VCaP (cell line): ENCODE measurements at regions not wholly inside any gene's neighbourhood (a gene's known extent, or its start where the extent isn't known, plus 50 kb on each side); places are given as distances from the start of the nearest gene placed in this dataset.

Experiments used
- H3K27ac ChIP-seq: fragments of 450-650 bp; 2 replicates; pipeline ENCODE4 v1.5.1; 2017
- CTCF ChIP-seq: fragments of 450-650 bp; conservative IDR thresholded peaks from 2 replicates; pipeline ENCODE4 v1.5.1; 2017; ENCODE audit warnings: mild to moderate bottlenecking, moderate library complexity

- TF ChIP-seq CTCF = no peak
- H3K27ac ChIP-seq = no peak overlapping the region
Observed at GRCh38 chr20:12640251-12640650, 368.5 kb upstream of the SPTLC3 start.

DNA sequence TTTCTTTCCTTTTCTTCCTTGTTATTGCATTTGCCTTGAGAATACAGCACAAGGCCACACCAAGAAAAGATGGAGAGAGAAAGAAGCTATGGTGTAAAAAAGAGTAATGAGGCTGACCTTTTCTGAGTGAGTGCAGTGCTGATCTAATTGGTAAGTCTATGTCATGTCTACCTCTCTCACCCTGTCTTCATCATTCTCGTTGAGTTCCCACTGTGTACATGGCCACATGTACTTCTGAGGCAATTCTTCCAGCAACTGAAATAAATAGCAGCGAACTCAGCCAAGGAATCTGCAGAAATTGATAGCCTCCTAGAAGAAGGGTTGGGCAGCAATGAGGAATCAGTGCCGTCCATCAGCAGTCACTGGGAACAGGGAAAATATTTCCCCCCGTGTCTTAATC is 367.2 kb upstream of the SPTLC3 start:
- TF ChIP-seq CTCF = no peak
- no peak overlapping the region for H3K27ac ChIP-seq

DNA sequence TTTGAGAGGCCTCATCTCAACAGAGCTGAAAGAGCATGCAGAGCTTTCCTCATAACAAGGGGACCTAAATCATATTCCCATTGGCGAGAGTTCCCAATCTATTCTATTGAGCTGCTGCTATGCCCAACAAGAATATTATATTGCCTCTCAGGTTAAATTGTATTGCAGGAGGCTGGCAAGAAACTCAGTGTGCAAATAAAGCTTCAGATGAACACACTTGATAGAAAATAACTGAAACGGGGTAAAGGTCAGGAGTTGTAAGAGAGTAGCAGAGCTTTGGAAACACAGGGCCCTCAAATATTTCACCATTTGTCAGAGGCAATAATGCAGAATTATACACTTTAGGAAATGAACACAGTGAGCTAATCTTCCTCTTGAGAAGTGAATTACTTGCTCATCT is 364.3 kb upstream of the SPTLC3 start:
- H3K27ac ChIP-seq = no peak overlapping the region
- no peak for TF ChIP-seq CTCF

GRCh38 chr20:12649234-12649633 is 359.5 kb upstream of the SPTLC3 start:
- no peak overlapping the region for H3K27ac ChIP-seq
- TF ChIP-seq CTCF = no peak

GRCh38 chr20:12653642-12654041 is 355.1 kb upstream of the SPTLC3 start:
- no peak for TF ChIP-seq CTCF
- H3K27ac ChIP-seq = no peak overlapping the region

- no peak for TF ChIP-seq CTCF
- H3K27ac ChIP-seq = no peak overlapping the region
Observed at GRCh38 chr20:12659942-12660341, 348.8 kb upstream of the SPTLC3 start.

DNA sequence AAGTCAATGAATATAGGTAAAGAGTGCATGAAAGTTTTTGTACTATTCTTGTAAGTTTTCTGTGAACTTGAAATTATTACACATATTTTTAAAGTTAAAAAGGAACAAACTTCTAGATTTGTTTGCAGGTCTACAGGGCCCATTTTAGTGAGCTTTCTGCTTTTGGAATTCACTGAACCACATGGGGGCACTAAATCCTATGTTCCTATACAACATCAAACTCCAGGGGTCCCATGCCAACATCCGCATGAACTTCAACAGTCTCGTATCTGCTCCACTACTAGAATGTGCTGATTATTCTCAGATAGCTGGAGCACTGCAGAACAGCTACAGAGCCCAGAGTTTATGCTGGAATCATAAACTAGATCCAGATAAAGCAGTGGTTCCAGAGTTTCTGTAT is 347.9 kb upstream of the SPTLC3 start:
- peak; percentile 33 for TF ChIP-seq CTCF
- H3K27ac ChIP-seq = no peak overlapping the region

- H3K27ac ChIP-seq = no peak overlapping the region
- no peak for TF ChIP-seq CTCF
Observed at GRCh38 chr20:12670301-12670700, 338.5 kb upstream of the SPTLC3 start.
